ENCODE measurements at regions not wholly inside any gene's neighbourhood (a gene's known extent, or its start where the extent isn't known, plus 50 kb on each side); places are given as distances from the start of the nearest gene placed in this dataset.

DNA sequence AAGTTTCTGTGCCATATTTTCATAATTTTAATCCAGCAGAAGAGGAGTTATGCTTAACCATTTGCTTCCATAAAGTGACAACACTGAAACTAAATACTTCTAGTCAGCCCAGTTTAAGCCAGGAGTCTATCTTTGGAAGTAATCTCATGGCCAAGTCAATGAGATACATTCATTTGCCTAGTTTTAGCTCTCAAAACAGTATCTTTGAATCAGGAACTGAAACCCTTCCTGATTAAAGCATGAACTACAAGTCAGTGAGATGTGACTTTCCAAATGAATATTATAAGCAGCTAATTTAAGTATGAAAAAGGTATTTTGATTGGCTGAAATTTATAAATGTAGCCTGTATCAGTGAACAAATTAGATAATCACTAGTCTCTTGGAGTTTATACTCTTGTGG is 491.5 kb downstream of the SLC6A15 start:
- H3K27ac ChIP-seq, result no peak overlapping the region
- no peak overlapping the region for H3K4me2 ChIP-seq
- no peak overlapping the region for H3K4me3 ChIP-seq
- DNase-seq (ENCODE audit: low read depth in 1 of 2, low spot score in 1 of 2) (no peak), FAIRE-seq (no peak), ATAC-seq (no peak)
- no peak for TF ChIP-seq JUN (IDR thresholded peaks at IDR 0.05)
- no peaks in the 10 kb centered on the region for H3K9me3 ChIP-seq
- POLR2A ChIA-PET, result no interaction called here
- H3K4me1 ChIP-seq, result no peaks in the 10 kb centered on the region
- CTCF ChIA-PET, result no interaction called here

DNA sequence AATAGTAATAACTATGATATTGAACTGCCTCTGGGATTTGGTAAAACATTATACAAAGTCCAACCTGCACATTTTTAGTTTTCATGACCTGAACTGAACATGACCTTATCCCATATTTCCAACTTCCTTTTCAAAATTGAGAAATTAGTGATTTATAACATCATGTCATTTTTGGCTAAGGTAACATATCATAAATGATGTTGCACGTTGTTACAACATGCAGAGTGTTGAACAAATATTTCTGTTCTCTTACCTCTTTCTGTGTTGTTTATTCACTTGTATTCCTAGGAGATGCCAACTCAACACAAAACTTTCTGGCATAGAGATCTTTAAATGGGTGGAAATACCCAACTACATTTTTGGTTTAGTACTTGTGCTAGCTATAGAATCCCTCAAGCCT is 496.0 kb downstream of the SLC6A15 start:
- Histone ChIP-seq H3K9me3 (no peaks in the 10 kb centered on the region), H3K4me1 (no peaks in the 10 kb centered on the region), H3K4me2 (no peak overlapping the region), H3K4me3 (no peak overlapping the region), H3K27ac (no peak overlapping the region)
- DNase-seq (ENCODE audit: low read depth in 1 of 2, low spot score in 1 of 2), result no peak
- ChIA-PET CTCF (no interaction called here), POLR2A (no interaction called here)
- WGBS (ENCODE audit: missing lambda C conversion rate), result 2% methylated on average over 1 of the region's 1 CpG
- no peak for ATAC-seq
- TF ChIP-seq KDM5A (IDR thresholded peaks at IDR 0.05) (no peak), HDAC2 (IDR thresholded peaks at IDR 0.05) (no peak)
- TF ChIP-seq, protein P1, sequence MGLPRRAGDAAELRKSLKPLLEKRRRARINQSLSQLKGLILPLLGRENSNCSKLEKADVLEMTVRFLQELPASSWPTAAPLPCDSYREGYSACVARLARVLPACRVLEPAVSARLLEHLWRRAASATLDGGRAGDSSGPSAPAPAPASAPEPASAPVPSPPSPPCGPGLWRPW (IDR thresholded peaks at IDR 0.05), result no peak
- TF ChIP-seq, protein P2, sequence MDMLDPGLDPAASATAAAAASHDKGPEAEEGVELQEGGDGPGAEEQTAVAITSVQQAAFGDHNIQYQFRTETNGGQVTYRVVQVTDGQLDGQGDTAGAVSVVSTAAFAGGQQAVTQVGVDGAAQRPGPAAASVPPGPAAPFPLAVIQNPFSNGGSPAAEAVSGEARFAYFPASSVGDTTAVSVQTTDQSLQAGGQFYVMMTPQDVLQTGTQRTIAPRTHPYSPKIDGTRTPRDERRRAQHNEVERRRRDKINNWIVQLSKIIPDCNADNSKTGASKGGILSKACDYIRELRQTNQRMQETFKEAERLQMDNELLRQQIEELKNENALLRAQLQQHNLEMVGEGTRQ (IDR thresholded peaks at IDR 0.05), result no peak
- no peak for FAIRE-seq

DNA sequence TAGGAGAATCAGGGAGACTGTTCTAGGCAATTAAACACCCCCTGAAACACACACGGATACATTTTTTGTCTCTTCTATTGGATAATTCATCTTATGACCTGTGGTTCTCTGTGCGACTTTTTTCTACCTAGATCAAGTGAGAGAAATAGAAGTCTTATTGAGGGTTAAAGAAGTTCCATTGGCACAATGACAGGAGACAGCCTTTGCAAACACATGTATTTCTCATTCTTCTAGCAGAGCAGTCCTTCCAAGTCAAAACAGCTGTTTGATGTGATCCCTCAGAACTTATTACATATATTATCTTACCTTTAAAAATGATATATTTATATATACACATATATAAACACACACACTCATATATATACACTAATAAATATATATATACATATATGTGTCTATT is 496.7 kb downstream of the SLC6A15 start:
- H3K9me3 ChIP-seq, result no peaks in the 10 kb centered on the region
- H3K4me3 ChIP-seq, result no peak overlapping the region
- no peak for ATAC-seq
- H3K27ac ChIP-seq, result no peak overlapping the region
- POLR2A ChIA-PET, result no interaction called here
- DNase-seq (ENCODE audit: low read depth in 1 of 2, low spot score in 1 of 2), result no peak
- WGBS (ENCODE audit: missing lambda C conversion rate), result 37% methylated on average over 2 of the region's 2 CpGs
- no peaks in the 10 kb centered on the region for H3K4me1 ChIP-seq
- no peak for FAIRE-seq
- CTCF ChIA-PET, result no interaction called here
- TF ChIP-seq, protein P3, sequence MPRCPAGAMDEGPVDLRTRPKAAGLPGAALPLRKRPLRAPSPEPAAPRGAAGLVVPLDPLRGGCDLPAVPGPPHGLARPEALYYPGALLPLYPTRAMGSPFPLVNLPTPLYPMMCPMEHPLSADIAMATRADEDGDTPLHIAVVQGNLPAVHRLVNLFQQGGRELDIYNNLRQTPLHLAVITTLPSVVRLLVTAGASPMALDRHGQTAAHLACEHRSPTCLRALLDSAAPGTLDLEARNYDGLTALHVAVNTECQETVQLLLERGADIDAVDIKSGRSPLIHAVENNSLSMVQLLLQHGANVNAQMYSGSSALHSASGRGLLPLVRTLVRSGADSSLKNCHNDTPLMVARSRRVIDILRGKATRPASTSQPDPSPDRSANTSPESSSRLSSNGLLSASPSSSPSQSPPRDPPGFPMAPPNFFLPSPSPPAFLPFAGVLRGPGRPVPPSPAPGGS (IDR thresholded peaks at IDR 0.05), result no peak
- TF ChIP-seq, protein P4, sequence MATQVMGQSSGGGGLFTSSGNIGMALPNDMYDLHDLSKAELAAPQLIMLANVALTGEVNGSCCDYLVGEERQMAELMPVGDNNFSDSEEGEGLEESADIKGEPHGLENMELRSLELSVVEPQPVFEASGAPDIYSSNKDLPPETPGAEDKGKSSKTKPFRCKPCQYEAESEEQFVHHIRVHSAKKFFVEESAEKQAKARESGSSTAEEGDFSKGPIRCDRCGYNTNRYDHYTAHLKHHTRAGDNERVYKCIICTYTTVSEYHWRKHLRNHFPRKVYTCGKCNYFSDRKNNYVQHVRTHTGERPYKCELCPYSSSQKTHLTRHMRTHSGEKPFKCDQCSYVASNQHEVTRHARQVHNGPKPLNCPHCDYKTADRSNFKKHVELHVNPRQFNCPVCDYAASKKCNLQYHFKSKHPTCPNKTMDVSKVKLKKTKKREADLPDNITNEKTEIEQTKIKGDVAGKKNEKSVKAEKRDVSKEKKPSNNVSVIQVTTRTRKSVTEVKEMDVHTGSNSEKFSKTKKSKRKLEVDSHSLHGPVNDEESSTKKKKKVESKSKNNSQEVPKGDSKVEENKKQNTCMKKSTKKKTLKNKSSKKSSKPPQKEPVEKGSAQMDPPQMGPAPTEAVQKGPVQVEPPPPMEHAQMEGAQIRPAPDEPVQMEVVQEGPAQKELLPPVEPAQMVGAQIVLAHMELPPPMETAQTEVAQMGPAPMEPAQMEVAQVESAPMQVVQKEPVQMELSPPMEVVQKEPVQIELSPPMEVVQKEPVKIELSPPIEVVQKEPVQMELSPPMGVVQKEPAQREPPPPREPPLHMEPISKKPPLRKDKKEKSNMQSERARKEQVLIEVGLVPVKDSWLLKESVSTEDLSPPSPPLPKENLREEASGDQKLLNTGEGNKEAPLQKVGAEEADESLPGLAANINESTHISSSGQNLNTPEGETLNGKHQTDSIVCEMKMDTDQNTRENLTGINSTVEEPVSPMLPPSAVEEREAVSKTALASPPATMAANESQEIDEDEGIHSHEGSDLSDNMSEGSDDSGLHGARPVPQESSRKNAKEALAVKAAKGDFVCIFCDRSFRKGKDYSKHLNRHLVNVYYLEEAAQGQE (IDR thresholded peaks at IDR 0.05), result no peak
- TF ChIP-seq, protein P1 (IDR thresholded peaks at IDR 0.05), result no peak
- TF ChIP-seq MYC (IDR thresholded peaks at IDR 0.05; ENCODE audit: borderline replicate concordance, low read length) (no peak), SREBF2 (IDR thresholded peaks at IDR 0.05) (no peak), RAD21 (conservative IDR thresholded peaks at IDR 0.05 in 1 of 2, IDR thresholded peaks at IDR 0.05 in 1 of 2) (no peak), BHLHE40 (IDR thresholded peaks at IDR 0.05; ENCODE audit: low read depth, low read length) (no peak), ZSCAN20 (CRISPR knock-in tag; IDR thresholded peaks at IDR 0.05) (no peak), HOXB13 (CRISPR knock-in tag; IDR thresholded peaks at IDR 0.05; ENCODE audit: low read depth) (no peak), FOSB (CRISPR knock-in tag; IDR thresholded peaks at IDR 0.05) (no peak), NFE2L2 (conservative IDR thresholded peaks at IDR 0.05; ENCODE audit: low read length) (no peak), GATA3 (IDR thresholded peaks at IDR 0.05; ENCODE audit: borderline replicate concordance) (no peak), MAZ (IDR thresholded peaks at IDR 0.05; ENCODE audit: borderline replicate concordance, low read depth, low read length) (no peak), FOXS1 (CRISPR knock-in tag; IDR thresholded peaks at IDR 0.05) (no peak)
- TF ChIP-seq, protein P2 (IDR thresholded peaks at IDR 0.05), result no peak
- TF ChIP-seq, protein P5, sequence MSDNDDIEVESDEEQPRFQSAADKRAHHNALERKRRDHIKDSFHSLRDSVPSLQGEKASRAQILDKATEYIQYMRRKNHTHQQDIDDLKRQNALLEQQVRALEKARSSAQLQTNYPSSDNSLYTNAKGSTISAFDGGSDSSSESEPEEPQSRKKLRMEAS (IDR thresholded peaks at IDR 0.05), result no peak
- no peak overlapping the region for H3K4me2 ChIP-seq

All from A549 (cell line).